OCI-LY7 (cell line): ENCODE measurements at regions not wholly inside any gene's neighbourhood (a gene's known extent, or its start where the extent isn't known, plus 50 kb on each side); places are given as distances from the start of the nearest gene placed in this dataset.

Experiments
- BruUV-seq: library from RNA; stranded (reverse); fragments of 400-500 nt; replicated peaks from 2 replicates; lab custom pipeline; 2021; lab: Mats Ljungman, UMichigan
- CTCF ChIA-PET: fragments of 300-600 bp; sonication (Branson Sonifier 250); formaldehyde crosslinking; loops from one replicate; lab custom pipeline; 2022; ENCODE audit warnings: antibody characterized with exemption; ENCODE audit not compliant: unreplicated experiment; lab: Charles Lee
- POLR2A ChIA-PET: fragments of 300-600 bp; sonication (Branson Sonifier 250); formaldehyde crosslinking; loops from one replicate; lab custom pipeline; 2022; ENCODE audit warnings: antibody characterized with exemption; lab: Charles Lee
- DNase-seq: peaks from one replicate; pipeline ENCODE4 v3.0.0-alpha.2; 2015; ENCODE audit warnings: low spot score
- H2AFZ ChIP-seq: fragments of 200-600 bp; sonication (generic), shearing (Covaris generic); 2 replicates; pipeline ENCODE4 v1.6.1; 2014; ENCODE audit warnings: mild to moderate bottlenecking, antibody characterized with exemption, low read length, moderate library complexity
- H3K27ac ChIP-seq: fragments of 200-600 bp; sonication (generic); 2 replicates; pipeline ENCODE4 v1.5.1; 2014; ENCODE audit warnings: mixed run types, low read depth, mild to moderate bottlenecking, moderate library complexity, low read length, inconsistent platforms; ENCODE audit not compliant: poor library complexity, severe bottlenecking
- H3K36me3 ChIP-seq: fragments of 200-600 bp; sonication (generic); 2 replicates; pipeline ENCODE4 v1.6.1; 2014; ENCODE audit warnings: mild to moderate bottlenecking, antibody characterized with exemption, low read length, moderate library complexity, mixed read lengths; ENCODE audit not compliant: insufficient read depth
- H3K4me1 ChIP-seq: fragments of 200-600 bp; sonication (generic); 2 replicates; pipeline ENCODE4 v1.5.1; 2014; ENCODE audit warnings: mild to moderate bottlenecking, low read length; ENCODE audit not compliant: insufficient read depth, poor library complexity, severe bottlenecking
- H3K4me2 ChIP-seq: fragments of 200-600 bp; sonication (generic); 2 replicates; pipeline ENCODE4 v1.6.1; 2014; ENCODE audit warnings: mild to moderate bottlenecking, low read length
- H3K4me3 ChIP-seq: fragments of 200-600 bp; sonication (generic); 2 replicates; pipeline ENCODE4 v1.5.1; 2014; ENCODE audit warnings: mild to moderate bottlenecking, low read depth, low read length; ENCODE audit not compliant: poor library complexity, severe bottlenecking
- H3K79me2 ChIP-seq: fragments of 200-600 bp; sonication (generic); 2 replicates; pipeline ENCODE4 v1.6.1; 2016; ENCODE audit warnings: low read depth, mild to moderate bottlenecking, low read length, moderate library complexity, mixed read lengths; ENCODE audit not compliant: insufficient read depth
- H3K9me2 ChIP-seq: fragments of 200-600 bp; sonication (generic); 2 replicates; pipeline ENCODE4 v1.6.1; 2016; ENCODE audit warnings: mild to moderate bottlenecking, low read length, mixed read lengths; ENCODE audit not compliant: insufficient read depth
- H3K9me3 ChIP-seq: fragments of 200-600 bp; sonication (generic); 2 replicates; pipeline ENCODE4 v1.6.1; 2014; ENCODE audit warnings: mild to moderate bottlenecking, mixed run types, low read length, mixed read lengths
- H4K20me1 ChIP-seq: fragments of 200-600 bp; sonication (generic); 2 replicates; pipeline ENCODE4 v1.6.1; 2014; ENCODE audit warnings: mild to moderate bottlenecking, antibody characterized with exemption, low read length, moderate library complexity, mixed read lengths; ENCODE audit not compliant: insufficient read depth
- EZH2phosphoT487 ChIP-seq: fragments of 200-600 bp; sonication (generic); IDR thresholded peaks from 2 replicates; pipeline ENCODE4 v1.6.1; 2018; ENCODE audit warnings: low read depth, borderline replicate concordance, mild to moderate bottlenecking, mixed run types, antibody characterized with exemption, low read length, moderate library complexity, mixed read lengths
- intact Hi-C: fragments of 100-400 bp; cut with micrococcal nuclease; formaldehyde crosslinking; loops from one replicate; pipeline ENCODE4 v1.10.0; 2022; ENCODE audit not compliant: unreplicated experiment
- TF ChIP-seq, protein P1 (sequence below): fragments of 200-600 bp; sonication (generic); conservative IDR thresholded peaks from 2 replicates; pipeline ENCODE4 v1.5.1; 2014; ENCODE audit warnings: mild to moderate bottlenecking, antibody characterized with exemption, low read length, moderate library complexity, mixed read lengths

DNA sequence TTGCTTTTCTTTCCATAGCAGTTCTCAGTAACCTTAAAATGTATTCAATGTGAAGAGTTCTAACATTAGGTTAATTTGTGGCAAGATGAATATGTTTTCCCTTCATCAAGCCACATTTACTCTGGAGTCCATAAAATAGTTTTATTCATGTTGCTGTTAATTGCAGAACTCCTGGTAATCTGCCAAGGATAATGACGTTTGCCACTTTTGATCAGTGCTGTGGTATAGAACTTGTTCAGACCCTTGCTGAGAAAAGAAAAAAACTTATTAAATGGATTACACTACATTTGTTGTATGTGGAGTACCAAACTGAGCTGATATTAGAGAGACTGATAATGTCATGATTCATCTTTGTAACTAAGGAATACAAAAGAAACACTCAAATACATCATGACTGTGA, 212.4 kb upstream of the DMAC1 start:
- intact Hi-C loops = no loop called here

DNA sequence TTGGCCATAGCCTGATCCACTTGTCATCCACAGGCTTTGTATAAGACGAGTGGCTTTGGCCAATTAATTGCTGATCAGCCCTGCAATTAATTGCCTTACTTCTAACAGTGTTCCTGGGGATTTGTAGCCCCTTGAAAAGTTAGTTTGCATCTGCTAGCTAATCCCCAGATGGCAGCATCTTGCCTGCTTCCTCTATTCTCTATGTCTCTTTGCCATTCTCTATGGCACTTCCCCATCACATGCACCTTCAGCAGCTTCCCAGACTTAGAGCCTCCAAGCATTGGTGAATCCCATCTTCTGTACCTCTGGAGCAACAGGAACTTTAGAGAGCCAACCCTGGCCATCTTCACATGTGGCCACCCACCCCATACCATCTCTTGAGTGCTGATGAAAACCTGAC, 197.0 kb upstream of the DMAC1 start:
- H3K9me2 ChIP-seq = no peaks in the 10 kb centered on the region
- ChIA-PET POLR2A (interaction anchor here (0.9 kb wide), 1 partner anchor 8 kb away, joined by 3 read pairs; no protein-coding TSS in a partner anchor), CTCF (no interaction called here)
- H2AFZ ChIP-seq = no peak overlapping the region
- no peaks in the 10 kb centered on the region for H3K4me1 ChIP-seq
- TF ChIP-seq, protein P1, sequence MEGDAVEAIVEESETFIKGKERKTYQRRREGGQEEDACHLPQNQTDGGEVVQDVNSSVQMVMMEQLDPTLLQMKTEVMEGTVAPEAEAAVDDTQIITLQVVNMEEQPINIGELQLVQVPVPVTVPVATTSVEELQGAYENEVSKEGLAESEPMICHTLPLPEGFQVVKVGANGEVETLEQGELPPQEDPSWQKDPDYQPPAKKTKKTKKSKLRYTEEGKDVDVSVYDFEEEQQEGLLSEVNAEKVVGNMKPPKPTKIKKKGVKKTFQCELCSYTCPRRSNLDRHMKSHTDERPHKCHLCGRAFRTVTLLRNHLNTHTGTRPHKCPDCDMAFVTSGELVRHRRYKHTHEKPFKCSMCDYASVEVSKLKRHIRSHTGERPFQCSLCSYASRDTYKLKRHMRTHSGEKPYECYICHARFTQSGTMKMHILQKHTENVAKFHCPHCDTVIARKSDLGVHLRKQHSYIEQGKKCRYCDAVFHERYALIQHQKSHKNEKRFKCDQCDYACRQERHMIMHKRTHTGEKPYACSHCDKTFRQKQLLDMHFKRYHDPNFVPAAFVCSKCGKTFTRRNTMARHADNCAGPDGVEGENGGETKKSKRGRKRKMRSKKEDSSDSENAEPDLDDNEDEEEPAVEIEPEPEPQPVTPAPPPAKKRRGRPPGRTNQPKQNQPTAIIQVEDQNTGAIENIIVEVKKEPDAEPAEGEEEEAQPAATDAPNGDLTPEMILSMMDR = no peak
- no peak for TF ChIP-seq EZH2phosphoT487
- no TSS peak for BruUV-seq
- no peak overlapping the region for H3K4me3 ChIP-seq
- intact Hi-C loops = no loop called here
- no peaks in the 10 kb centered on the region for H3K79me2 ChIP-seq
- no peak overlapping the region for H3K27ac ChIP-seq
- no peaks in the 10 kb centered on the region for H4K20me1 ChIP-seq
- H3K9me3 ChIP-seq = no peaks in the 10 kb centered on the region
- H3K4me2 ChIP-seq = no peak overlapping the region
- H3K36me3 ChIP-seq = no peaks in the 10 kb centered on the region
- no peak for DNase-seq

More for the DNA sequence above, 212.4 kb upstream of the DMAC1 start:
- BruUV-seq = no TSS peak
- Histone ChIP-seq H3K36me3 (no peaks in the 10 kb centered on the region), H4K20me1 (no peaks in the 10 kb centered on the region), H2AFZ (no peak overlapping the region), H3K4me3 (no peak overlapping the region), H3K79me2 (no peaks in the 10 kb centered on the region), H3K9me3 (no peaks in the 10 kb centered on the region), H3K27ac (no peak overlapping the region), H3K4me2 (no peak overlapping the region), H3K4me1 (no peaks in the 10 kb centered on the region), H3K9me2 (no peaks in the 10 kb centered on the region)
- ChIA-PET CTCF (no interaction called here), POLR2A (interaction anchor here (0.6 kb wide), 1 partner anchor 1965 kb away, joined by 5 read pairs; no protein-coding TSS in a partner anchor)
- TF ChIP-seq EZH2phosphoT487 = no peak
- TF ChIP-seq, protein P1 = no peak
- DNase-seq = no peak

DNA sequence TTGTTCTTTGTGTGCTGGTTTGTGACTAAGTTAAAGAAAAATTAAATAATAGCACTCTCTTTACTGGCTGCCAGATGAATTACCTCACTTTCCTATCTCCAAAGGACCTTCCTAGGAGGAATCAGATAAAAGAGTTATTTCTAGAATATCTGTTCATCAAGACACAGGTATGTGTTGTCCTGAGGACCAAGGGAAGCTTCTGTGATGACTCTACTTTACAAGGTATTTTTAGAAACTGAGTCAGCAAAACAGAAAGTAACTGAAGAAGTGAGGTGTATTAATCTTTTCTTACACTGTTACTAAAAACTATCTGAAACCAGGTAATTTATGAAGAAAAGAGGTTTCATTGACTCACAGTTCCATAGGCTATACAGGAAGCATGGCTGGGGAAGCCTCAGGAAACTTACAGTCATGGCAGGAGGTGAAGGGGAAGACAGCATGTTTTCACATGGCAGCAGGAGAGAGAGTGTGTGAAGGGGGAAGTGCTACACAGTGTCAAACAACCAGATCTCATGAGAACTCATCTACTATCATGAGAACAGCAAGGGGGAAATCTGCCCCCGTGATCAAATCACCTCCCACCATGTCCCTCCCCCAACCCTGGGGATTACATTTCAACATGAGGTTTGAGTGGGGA, 189.2 kb upstream of the DMAC1 start:
- Histone ChIP-seq H3K9me2 (no peaks in the 10 kb centered on the region), H4K20me1 (no peaks in the 10 kb centered on the region), H3K27ac (no peak overlapping the region), H3K36me3 (no peaks in the 10 kb centered on the region), H3K9me3 (0 out of 2 replicates have a peak, but pooled peaks cover 7% of the 10 kb centered on the region), H2AFZ (no peak overlapping the region; the same call in 1 of the 2 replicates), H3K4me1 (no peaks in the 10 kb centered on the region), H3K4me3 (no peak overlapping the region), H3K4me2 (no peak overlapping the region), H3K79me2 (no peaks in the 10 kb centered on the region)
- ChIA-PET POLR2A (interaction anchor here (0.6 to 1.3 kb wide), 5 partner anchors 8 to 1280 kb away, joined by 3 to 7 read pairs (median 3); no protein-coding TSS in a partner anchor), CTCF (no interaction called here)
- TF ChIP-seq EZH2phosphoT487 = no peak
- TF ChIP-seq, protein P1 = no peak
- no peak for DNase-seq
- BruUV-seq = no TSS peak
- intact Hi-C loops = no loop called here
